Skeletal muscle tissue (tissue), 3 donors: ENCODE measurements at regions not wholly inside any gene's neighbourhood (a gene's known extent, or its start where the extent isn't known, plus 50 kb on each side); places are given as distances from the start of the nearest gene placed in this dataset.

ENCODE experiments used
- H3K27ac ChIP-seq: one replicate; pipeline ENCODE4 v1.7.0; 2013; ENCODE audit warnings: mild to moderate bottlenecking, low read depth, low read length, inconsistent platforms
- H3K27me3 ChIP-seq, 3 donors: one replicate each; pipeline ENCODE4 v1.7.0; 2013; ENCODE audit warnings: low read length in 3 of 3; ENCODE audit not compliant: control insufficient read depth in 3 of 3, insufficient read depth in 3 of 3
- H3K36me3 ChIP-seq, 3 donors: one replicate each; pipeline ENCODE4 v1.7.0; 2013; ENCODE audit warnings: low read length in 3 of 3; ENCODE audit not compliant: control insufficient read depth in 3 of 3, insufficient read depth in 3 of 3
- H3K4me1 ChIP-seq, 3 donors: one replicate each; pipeline ENCODE4 v1.7.0; 2013; ENCODE audit warnings: low read length in 3 of 3, mild to moderate bottlenecking in 3 of 3; ENCODE audit not compliant: control insufficient read depth in 3 of 3, insufficient read depth in 3 of 3
- H3K4me3 ChIP-seq, 3 donors: one replicate each; pipeline ENCODE4 v1.7.0; 2013; ENCODE audit warnings: low read length in 3 of 3
- H3K9ac ChIP-seq, 3 donors: one replicate each; pipeline ENCODE4 v1.7.0; 2013; ENCODE audit warnings: low read length in 3 of 3, mild to moderate bottlenecking in 3 of 3, moderate library complexity in 2 of 3, low read depth in 1 of 3
- H3K9me3 ChIP-seq, 3 donors: one replicate each; pipeline ENCODE4 v1.7.0; 2013; ENCODE audit warnings: low read length in 3 of 3; ENCODE audit not compliant: control insufficient read depth in 3 of 3
- donor health status: Osteomylitis.

DNA sequence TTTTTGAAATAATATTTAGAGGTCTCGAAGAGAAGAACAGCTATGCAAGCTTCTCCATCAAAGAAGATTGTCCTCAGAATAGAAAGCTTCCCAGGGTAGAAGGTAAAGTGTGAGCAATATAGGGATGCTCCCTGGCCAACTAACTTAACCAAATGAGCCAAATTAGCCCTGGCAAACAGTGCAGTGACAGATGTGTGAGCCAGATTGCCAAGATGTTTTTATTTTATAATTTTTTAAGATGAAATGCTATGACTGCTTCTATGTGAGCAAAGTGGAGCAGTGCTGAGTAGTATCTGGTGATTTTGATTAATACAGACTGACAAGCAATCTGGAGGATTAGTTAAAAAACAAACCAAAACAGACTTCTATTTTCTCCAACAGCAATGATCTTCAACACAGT lies 202.1 kb downstream of the NOVA1 start:
- no peak overlapping the region for H3K4me3 ChIP-seq
- H3K27ac ChIP-seq: no peak overlapping the region
- H3K4me1 ChIP-seq: no peaks in the 10 kb centered on the region
- no peak overlapping the region for H3K9ac ChIP-seq
- H3K9me3 ChIP-seq: no peaks in the 10 kb centered on the region
- no peaks in the 10 kb centered on the region for H3K27me3 ChIP-seq
- no peaks in the 10 kb centered on the region for H3K36me3 ChIP-seq

DNA sequence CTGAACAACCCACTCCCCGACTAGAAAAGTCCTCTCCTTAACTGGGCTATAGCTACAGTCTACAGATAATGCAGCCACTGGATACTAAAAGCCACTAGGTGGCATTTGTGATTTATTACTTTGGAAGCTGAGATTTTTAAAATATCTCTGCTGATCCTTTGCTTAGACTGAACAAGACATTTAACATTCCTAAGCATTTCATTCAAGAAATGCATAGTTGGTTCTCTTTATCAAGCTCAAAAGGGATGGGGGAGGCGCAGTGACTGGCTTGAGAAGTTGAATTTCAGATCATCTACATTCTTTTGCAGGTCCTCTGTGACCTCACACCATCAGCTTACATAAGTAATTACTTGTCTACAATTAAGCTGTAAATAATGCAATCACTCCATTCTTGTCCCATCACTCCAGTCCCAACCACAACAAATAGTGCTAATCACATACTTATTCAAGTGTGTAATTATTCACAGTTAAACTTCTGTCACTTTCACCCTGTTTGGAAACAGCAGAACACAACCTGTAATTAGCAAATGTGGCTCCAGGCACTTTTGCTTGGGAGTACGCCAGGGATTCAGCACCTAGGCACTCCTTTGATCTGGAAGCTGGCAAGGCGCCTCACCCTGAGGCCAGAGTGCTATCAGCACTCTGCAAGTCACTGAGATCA lies 203.6 kb downstream of the NOVA1 start:
- no peaks in the 10 kb centered on the region for H3K27me3 ChIP-seq
- no peaks in the 10 kb centered on the region for H3K9me3 ChIP-seq
- H3K9ac ChIP-seq: no peak overlapping the region
- H3K36me3 ChIP-seq: no peaks in the 10 kb centered on the region
- H3K27ac ChIP-seq: no peak overlapping the region
- no peak overlapping the region for H3K4me3 ChIP-seq
- H3K4me1 ChIP-seq: no peaks in the 10 kb centered on the region

DNA sequence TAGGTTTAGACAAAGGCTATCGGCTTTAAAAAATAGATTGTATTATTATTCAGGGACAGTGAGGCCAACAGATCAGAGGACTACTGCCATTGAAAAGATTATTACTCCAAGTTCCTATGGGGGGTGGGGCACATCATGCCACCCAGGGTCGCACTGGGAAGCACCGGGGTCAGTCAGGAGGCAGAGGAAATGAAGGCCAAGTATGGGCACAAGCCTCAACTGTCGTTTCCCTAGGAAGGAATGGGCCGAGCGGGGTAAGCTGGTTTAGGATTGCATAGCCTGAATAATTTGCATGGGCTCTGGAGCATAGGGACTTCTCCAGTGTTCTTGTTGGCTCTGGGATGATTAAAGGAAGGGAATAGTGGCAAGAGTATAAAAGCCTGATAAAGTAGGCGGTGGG lies 205.3 kb downstream of the NOVA1 start:
- no peaks in the 10 kb centered on the region for H3K9me3 ChIP-seq
- no peak overlapping the region for H3K4me3 ChIP-seq
- no peaks in the 10 kb centered on the region for H3K36me3 ChIP-seq
- no peaks in the 10 kb centered on the region for H3K27me3 ChIP-seq
- H3K9ac ChIP-seq: no peak overlapping the region
- H3K4me1 ChIP-seq: no peaks in the 10 kb centered on the region
- H3K27ac ChIP-seq: no peak overlapping the region

DNA sequence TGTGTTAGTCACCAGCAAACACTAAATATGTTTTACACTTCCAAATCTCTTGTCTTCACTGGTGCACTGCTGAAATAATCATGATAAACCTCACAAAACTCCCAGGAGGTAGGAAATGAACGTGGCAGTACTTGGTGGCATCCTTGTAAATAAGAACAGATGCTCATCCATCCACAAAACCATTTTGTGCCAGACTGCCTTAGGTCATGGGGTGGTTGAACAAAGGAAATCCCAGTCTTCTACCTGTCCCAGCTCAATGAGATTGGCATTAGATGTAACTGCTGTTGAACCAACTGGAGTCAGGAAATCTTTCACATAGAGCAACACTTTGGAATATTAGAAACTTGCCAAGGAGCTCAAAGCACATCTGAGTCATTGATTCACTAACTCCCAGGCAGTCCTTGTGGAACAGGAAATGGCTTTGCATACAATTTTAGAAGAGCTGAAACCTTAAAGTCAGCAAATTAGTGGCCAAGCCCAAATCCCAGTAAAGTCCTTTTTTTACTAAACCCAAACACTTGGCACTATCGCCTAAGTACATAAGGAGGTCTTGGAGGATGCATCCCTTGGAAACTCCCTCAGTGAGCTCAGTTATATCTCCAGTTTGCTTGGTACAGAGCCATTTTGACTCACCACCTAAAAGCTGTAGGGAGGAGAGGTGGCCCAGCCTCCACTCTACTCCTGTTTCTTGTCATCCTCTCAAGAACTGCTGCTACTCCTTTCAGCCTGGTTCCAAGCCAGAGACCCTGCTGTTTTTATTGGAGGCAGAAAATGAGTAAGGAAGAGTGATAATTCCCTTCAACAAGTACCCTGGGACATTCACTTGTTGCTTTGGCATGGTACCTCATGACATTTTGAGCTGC lies 208.0 kb downstream of the NOVA1 start:
- Histone ChIP-seq H3K9me3 (no peaks in the 10 kb centered on the region), H3K27me3 (no peaks in the 10 kb centered on the region), H3K4me3 (no peak overlapping the region), H3K4me1 (no peaks in the 10 kb centered on the region), H3K27ac (no peak overlapping the region), H3K36me3 (no peaks in the 10 kb centered on the region), H3K9ac (no peak overlapping the region)

DNA sequence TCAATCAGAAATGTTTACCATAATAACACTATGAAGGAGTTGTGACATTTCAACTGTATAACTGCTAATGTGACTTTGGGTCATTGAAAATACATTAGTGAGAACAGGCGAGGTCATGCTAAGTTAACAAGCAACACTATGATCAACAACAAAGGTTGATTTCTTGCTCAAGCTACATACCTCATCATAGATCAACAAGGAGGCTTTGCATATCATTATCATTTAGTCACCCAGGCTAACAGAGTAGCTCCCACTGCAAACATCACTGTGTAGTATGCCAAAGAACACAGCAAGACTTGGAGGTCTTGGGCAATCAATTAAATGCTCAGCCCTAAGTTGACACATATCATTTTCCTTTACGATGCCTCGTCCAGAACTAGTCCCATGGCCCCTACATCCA lies 212.5 kb downstream of the NOVA1 start:
- no peaks in the 10 kb centered on the region for H3K27me3 ChIP-seq
- H3K9me3 ChIP-seq: no peaks in the 10 kb centered on the region
- no peaks in the 10 kb centered on the region for H3K4me1 ChIP-seq
- H3K9ac ChIP-seq: no peak overlapping the region
- H3K4me3 ChIP-seq: no peak overlapping the region
- no peaks in the 10 kb centered on the region for H3K36me3 ChIP-seq
- no peak overlapping the region for H3K27ac ChIP-seq

DNA sequence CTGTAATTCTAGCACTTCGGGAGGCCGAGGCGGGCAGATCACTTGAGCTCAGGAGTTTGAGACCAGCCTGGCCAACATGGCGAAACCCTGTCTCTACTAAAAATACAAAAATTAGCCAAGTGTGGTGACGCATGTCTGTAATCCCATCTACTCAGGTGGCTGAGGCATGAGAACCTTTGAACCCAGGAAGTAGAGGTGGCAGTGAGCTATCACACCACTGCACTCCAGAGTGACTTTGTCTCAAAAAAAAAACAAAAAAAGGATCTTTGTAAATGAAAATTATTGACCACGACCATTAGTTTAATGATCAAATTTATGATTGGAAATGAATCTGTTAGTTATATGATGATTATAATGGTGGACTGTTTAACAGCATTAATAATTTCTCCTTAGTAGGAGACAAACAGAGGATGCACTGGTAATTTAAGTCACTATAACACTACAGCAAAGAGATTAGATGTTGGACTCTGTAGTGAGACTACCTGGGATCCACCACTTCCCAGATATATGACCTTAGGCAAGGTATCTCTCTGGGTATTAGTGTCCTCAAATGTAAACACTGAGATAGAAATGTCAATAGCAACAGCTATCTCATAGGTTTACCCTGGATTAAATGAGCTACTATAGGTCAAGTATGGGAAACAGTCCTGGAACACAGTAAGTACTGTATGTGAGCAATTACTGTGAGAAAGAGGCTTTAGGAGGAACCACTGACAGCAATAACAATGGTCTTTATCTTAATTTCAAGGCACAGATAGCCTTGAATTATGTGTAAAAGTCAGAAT lies 214.7 kb downstream of the NOVA1 start:
- H3K4me1 ChIP-seq: no peaks in the 10 kb centered on the region
- no peak overlapping the region for H3K9ac ChIP-seq
- H3K27ac ChIP-seq: no peak overlapping the region
- H3K9me3 ChIP-seq: no peaks in the 10 kb centered on the region
- H3K27me3 ChIP-seq: no peaks in the 10 kb centered on the region
- no peak overlapping the region for H3K4me3 ChIP-seq
- no peaks in the 10 kb centered on the region for H3K36me3 ChIP-seq

DNA sequence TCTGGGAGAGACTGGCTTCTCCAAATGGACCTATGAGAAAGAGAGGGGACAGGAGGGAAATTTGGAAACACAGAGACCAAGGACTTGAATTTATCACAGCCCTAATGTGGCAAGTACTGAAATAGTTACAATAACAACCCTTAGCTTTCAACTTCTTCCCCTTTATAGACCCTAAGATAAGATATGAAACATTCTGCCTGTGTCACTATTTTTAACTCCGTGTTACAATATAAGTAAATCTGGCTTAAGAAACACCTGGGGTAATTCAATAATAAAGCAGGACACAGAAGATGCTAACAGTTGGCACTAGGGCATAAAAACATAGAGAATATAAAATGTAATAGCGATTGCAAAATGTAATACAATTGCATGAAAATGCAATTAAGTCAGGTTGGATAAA lies 216.4 kb downstream of the NOVA1 start:
- Histone ChIP-seq H3K27ac (no peak overlapping the region), H3K27me3 (no peaks in the 10 kb centered on the region), H3K9me3 (no peaks in the 10 kb centered on the region), H3K9ac (no peak overlapping the region), H3K4me1 (no peaks in the 10 kb centered on the region), H3K36me3 (no peaks in the 10 kb centered on the region), H3K4me3 (no peak overlapping the region)

GRCh38 chr14:26380637-26381036 lies 217.2 kb downstream of the NOVA1 start:
- Histone ChIP-seq H3K27ac (no peak overlapping the region), H3K4me3 (no peak overlapping the region), H3K9ac (no peak overlapping the region), H3K4me1 (no peaks in the 10 kb centered on the region), H3K27me3 (no peaks in the 10 kb centered on the region), H3K9me3 (no peaks in the 10 kb centered on the region), H3K36me3 (no peaks in the 10 kb centered on the region)

DNA sequence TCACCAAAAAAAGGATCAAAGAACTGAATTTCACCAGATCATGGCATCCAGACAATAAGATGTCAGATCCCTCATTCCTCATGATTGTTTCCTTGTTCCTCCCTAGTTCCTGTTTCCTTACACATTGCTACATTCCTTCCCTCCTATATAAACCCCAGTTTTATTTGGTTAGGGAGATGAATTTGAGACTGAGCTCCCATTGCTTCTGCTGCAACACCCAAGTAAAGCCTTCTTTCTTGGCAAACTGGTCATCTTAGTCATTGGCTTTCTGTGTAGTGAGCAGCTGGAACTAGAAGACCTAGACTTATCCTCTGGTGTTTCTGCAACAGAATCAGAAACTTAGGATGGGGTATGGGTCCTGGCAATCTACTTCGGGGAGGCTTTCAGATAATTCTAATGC lies 217.9 kb downstream of the NOVA1 start:
- Histone ChIP-seq H3K9me3 (no peaks in the 10 kb centered on the region), H3K27me3 (no peaks in the 10 kb centered on the region), H3K4me3 (no peak overlapping the region), H3K4me1 (no peaks in the 10 kb centered on the region), H3K36me3 (no peaks in the 10 kb centered on the region), H3K27ac (no peak overlapping the region), H3K9ac (no peak overlapping the region)

GRCh38 chr14:26377150-26377549 lies 220.7 kb downstream of the NOVA1 start:
- Histone ChIP-seq H3K9me3 (no peaks in the 10 kb centered on the region), H3K36me3 (no peaks in the 10 kb centered on the region), H3K27me3 (no peaks in the 10 kb centered on the region), H3K9ac (no peak overlapping the region), H3K4me3 (no peak overlapping the region), H3K4me1 (no peaks in the 10 kb centered on the region), H3K27ac (no peak overlapping the region)
